Stimulated activated CD8-positive, alpha-beta memory T cell treated with anti-CD3 and anti-CD28 coated beads, Interleukin-2, amount 100 ng/mL, for 48 hours (primary cell): ENCODE measurements at regions not wholly inside any gene's neighbourhood (a gene's known extent, or its start where the extent isn't known, plus 50 kb on each side); places are given as distances from the start of the nearest gene placed in this dataset.

Experiments used
- DNase-seq, 2 donors: peaks; one replicate each; pipeline ENCODE4 v3.0.0-alpha.2; 2020; ENCODE audit warnings: low read depth in 2 of 2

- no peak for DNase-seq
Measured at GRCh38 chr6:4560221-4561077, 215.8 kb upstream of the CDYL start.

DNA sequence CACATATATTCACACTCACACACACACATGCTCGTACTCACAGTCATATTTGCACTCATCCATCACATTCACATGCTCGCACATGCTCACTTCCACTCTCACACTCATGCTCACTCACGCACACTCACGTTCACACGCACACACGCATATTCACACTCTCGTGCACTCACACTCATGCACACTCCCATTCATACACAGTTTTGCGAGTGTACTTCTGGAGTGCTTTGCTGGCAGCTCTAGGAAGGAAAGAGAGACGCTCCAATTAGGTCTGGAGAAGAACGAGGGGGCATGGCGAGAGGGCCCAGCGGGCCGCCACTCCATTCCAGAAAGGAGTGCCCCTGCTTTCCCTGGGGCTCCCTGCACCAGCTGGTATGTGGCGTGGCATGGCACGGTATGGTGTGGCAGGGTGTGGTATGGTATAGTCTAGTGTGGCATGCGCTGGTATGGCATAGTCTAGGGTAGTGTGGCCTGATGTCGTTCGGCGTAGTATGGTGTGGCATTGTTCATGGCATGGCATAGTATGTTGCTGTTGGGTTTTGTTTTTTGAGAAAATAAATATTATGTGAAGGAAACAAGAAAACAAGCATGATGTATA is 216.8 kb upstream of the CDYL start:
- DNase-seq = no peak

DNA sequence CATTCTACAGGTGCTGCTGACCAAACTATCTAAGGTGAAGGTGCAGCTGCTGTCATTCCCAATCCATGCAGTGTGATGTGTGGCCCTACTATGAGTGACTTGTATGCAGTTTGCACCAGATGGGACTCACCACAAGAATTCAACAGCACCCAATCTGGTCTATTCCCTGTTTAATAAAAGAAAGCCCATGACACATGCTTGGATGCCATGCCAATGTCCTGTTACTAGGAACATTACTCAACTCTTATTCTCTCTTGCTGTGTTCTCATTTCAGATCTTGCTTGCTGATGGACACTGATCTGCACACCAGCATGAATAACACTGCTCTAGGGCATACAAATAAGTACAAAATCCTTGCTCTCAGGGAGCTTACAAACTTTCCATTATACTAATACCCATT is 221.6 kb upstream of the CDYL start:
- no peak for DNase-seq

DNA sequence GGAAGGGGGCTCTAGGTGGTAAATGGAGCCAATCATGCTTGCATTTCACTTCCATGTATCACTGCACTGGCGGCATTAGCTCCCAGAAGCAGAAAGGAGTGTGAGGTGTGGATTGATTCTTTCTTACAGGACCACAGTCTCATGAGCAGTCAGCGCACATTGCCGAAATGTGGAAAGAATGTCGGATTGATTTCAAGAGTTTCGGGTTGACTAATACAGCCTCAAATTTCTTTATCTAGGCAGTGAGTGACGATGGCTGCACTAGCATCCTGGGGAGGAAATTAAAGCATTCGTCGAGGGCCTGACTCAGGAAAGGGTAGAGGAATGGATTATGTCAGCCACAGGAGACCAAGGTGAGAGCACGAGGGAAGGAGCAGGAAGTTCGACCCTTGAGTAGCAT is 222.8 kb upstream of the CDYL start:
- no peak for DNase-seq

DNA sequence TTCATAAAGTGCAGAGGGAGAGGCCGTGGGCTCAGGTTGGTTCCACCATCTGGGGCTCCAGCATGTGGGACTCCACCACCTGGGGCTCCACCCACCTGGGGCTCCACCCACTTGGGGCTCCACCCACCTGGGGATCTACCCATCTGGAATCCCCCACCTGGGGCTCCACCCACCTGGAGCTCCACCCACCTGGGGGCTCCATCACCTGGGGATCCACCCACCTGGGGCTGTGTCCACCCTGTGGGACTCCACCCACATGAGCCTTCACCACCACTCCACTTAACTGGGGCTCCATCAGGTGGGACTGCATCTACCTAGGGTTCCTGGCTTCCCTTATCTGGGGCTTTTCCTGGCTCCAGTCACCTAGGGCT is 226.0 kb upstream of the CDYL start:
- no peak for DNase-seq

- DNase-seq = no peak
Measured at GRCh38 chr6:4549556-4550226, 226.5 kb upstream of the CDYL start.

DNA sequence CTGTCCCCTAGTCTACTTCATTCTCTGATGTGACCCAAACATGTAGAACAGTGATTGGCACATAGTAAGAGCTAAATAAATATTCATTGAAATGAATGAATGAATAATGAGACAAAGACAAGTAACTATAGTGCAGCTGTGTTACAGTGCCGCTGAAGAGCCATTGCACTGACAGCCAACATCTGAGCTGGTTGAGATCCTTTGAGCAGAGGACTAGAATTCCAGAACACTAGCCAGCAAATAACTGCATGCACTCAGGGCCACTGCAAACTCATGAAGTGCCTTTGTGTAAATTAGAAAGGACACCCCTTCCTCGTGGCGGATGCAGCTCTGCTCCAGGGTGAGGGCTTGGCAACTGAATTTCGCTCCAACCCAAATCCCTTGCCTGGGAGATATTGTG is 230.3 kb upstream of the CDYL start:
- DNase-seq = no peak

DNA sequence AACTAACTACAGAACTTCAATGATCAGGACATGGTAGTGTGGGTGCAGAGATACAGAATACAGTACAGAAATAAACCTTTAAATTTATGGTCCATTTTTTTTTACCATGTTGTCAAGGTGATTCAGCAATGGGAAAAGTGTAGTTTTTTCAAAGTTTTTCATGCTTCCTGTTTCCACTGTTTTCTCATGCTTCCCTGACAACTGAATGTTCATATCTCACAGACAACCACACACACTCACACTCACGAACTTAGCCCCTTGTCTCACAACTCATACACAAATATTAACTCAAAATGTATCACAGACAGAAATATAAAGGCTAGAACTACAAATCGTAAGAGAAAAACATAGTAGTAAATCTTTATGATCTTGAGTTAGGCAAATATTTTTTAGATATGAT is 232.6 kb upstream of the CDYL start:
- DNase-seq = no peak

GRCh38 chr6:4533576-4533975 is 242.6 kb upstream of the CDYL start:
- no peak for DNase-seq

DNA sequence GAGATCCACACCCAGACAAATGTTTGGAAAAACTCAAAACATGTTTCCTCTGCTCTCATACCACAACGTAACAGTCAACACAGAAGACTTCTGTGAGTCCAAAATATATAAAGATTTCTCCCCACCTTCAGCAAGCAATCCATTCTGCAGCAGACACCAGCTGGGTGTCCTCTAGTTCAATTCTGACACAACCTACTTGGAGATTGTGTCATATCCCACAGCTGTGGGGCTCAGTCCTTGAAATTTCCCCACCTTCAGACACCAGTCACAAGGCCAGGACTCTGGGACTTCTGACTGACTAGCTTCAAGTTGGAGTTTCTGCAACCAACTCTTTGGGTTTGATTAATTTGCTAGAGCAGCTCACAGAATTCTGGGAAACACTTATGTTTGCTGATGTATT is 244.8 kb upstream of the CDYL start:
- no peak for DNase-seq

DNA sequence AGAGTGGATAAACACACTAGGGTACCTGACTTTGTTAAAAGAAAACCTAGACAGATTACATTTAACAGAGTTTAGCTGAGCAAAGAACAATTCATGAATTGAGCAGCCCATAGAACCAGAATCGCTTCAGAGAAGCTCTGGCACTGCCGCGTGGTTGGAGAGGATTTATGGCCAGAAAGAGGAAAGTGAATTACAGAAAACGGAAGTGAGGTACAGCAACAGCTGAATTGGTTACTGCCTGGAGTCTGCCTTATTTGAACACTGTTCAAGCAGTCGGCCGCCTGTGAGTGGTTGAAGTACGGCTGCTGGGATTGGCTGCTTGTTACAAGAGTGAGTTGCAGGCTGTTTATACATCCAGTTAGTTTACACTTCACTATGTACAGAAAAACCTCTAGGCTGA is 253.8 kb upstream of the CDYL start:
- no peak for DNase-seq

GRCh38 chr6:4521070-4521469 is 255.1 kb upstream of the CDYL start:
- no peak for DNase-seq

GRCh38 chr6:4518506-4518905 is 257.7 kb upstream of the CDYL start:
- DNase-seq = no peak

GRCh38 chr6:4516206-4516605 is 260.0 kb upstream of the CDYL start:
- no peak for DNase-seq

- no peak for DNase-seq
Measured at GRCh38 chr6:4513561-4513960, 262.6 kb upstream of the CDYL start.

GRCh38 chr6:4512051-4512471 is 264.1 kb upstream of the CDYL start:
- no peak for DNase-seq

- DNase-seq = no peak
Measured at GRCh38 chr6:4511641-4512020, 264.6 kb upstream of the CDYL start.

GRCh38 chr6:4510906-4511640 is 265.1 kb upstream of the CDYL start:
- no peak for DNase-seq

- no peak for DNase-seq
Measured at GRCh38 chr6:4510317-4510716, 265.9 kb upstream of the CDYL start.

DNA sequence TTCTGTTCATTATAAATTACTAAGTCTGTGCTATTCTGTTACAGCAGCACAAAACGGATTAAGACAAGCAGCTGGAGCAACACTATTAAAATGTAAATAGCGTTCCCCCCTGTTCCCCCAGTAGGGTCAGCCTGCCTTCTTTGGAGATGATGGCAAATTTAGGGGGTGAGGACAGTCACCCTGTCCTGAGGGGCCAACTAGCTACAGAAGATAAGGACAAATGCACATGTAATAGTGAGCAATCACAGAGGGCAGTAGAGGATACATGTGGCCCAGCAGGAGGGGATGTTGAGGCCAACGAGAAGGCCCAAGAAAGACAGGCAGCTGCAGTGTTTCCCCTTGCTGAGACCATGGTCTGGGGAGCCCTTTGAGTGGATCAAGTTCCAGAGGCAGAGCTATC is 266.7 kb upstream of the CDYL start:
- no peak for DNase-seq

DNA sequence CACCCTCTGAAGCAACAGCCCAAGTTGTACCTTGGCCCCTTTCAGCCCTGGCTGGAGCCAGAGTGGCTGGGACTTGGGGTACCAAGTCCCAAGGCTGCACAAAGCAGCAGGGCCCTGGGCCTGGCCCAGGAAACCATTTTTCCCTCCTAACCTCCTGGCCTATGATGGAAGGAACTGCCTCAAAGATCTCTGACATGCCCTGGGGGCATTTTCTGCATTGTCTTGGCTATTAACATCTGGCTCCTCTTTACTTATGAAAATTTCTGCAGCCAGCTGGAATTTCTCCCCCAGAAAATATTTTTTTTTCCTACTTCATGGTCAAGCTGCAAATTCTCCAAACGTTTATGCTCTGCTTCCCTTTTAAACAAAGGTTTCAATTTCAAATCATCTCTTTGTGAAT is 269.4 kb upstream of the CDYL start:
- DNase-seq = no peak

- no peak for DNase-seq
Measured at GRCh38 chr6:4506223-4506622, 270.0 kb upstream of the CDYL start.
